ENCODE measurements at regions not wholly inside any gene's neighbourhood (a gene's known extent, or its start where the extent isn't known, plus 50 kb on each side); places are given as distances from the start of the nearest gene placed in this dataset.

DNA sequence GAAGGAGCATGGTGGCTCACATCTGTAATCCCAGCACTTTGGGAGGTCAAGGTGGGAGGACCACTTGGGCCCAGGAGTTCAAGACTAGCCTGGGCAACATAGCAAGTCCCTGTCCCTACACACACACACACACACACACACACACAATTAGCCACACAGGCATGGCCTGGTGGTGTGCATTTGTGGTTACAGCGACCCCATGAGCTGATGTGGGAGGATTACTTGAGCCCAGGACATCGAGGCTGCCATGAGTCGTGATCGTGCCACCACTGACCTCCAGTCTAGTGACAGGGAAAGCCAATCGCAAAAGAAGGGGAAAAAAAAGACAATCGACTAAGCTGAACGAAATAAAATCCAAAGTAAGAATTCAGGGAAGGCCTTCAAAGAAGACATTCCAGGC is 67.9 kb downstream of the TBX3 start:
- intact Hi-C loops (cut with micrococcal nuclease; ENCODE audit: unreplicated experiment) = no loop called here
- Histone ChIP-seq H3K36me3 (ENCODE audit: insufficient read depth, low read length, poor library complexity, severe bottlenecking) (no peaks in the 10 kb centered on the region), H3K9me3 (ENCODE audit: low read depth, low read length, poor library complexity, severe bottlenecking) (no peaks in the 10 kb centered on the region), H3K4me1 (ENCODE audit: insufficient read depth, low read length, poor library complexity, severe bottlenecking) (no peaks in the 10 kb centered on the region), H3K27ac (ENCODE audit: low read depth, low read length, poor library complexity, severe bottlenecking) (no peak overlapping the region), H3K4me3 (ENCODE audit: low read depth, low read length, poor library complexity, severe bottlenecking) (no peak overlapping the region), H3K27me3 (replicated peaks; ENCODE audit: insufficient read depth, low read depth, low read length, poor library complexity) (no peaks in the 10 kb centered on the region)
- DNase-seq (ENCODE audit: low spot score) = no peak
- POLR2A ChIA-PET (ENCODE audit: low non-redundant PET) = no interaction called here
- TF ChIP-seq, protein P1, sequence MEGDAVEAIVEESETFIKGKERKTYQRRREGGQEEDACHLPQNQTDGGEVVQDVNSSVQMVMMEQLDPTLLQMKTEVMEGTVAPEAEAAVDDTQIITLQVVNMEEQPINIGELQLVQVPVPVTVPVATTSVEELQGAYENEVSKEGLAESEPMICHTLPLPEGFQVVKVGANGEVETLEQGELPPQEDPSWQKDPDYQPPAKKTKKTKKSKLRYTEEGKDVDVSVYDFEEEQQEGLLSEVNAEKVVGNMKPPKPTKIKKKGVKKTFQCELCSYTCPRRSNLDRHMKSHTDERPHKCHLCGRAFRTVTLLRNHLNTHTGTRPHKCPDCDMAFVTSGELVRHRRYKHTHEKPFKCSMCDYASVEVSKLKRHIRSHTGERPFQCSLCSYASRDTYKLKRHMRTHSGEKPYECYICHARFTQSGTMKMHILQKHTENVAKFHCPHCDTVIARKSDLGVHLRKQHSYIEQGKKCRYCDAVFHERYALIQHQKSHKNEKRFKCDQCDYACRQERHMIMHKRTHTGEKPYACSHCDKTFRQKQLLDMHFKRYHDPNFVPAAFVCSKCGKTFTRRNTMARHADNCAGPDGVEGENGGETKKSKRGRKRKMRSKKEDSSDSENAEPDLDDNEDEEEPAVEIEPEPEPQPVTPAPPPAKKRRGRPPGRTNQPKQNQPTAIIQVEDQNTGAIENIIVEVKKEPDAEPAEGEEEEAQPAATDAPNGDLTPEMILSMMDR (conservative IDR thresholded peaks at IDR 0.05; ENCODE audit: low read depth, low read length) = no peak
- TF ChIP-seq EZH2 (IDR thresholded peaks at IDR 0.05; ENCODE audit: borderline replicate concordance, low read depth, low read length, poor library complexity, severe bottlenecking) = no peak
- CTCF ChIA-PET = no interaction called here
- BruUV-seq (replicated peaks) = no TSS peak

DNA sequence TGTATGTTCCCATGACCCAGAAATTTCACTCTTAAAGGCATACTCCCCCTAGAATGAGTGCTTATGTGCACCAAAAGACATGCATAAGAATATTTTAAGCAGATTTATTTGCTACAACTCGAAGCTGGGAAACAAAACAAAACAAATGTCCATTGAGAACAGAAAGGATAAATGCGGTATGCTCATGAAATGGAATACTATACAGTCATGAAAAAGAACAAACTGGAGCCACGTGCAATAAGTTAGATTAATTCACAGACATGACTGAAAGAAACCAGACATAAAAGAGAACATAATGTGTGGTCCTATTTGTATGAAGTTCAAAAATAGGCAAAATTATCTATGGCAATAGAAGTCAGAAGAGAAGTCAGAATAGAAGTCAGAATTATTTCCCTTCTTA is 69.9 kb downstream of the TBX3 start:
- POLR2A ChIA-PET (ENCODE audit: low non-redundant PET) = no interaction called here
- no peak overlapping the region for H3K4me3 ChIP-seq (ENCODE audit: low read depth, low read length, poor library complexity, severe bottlenecking)
- DNase-seq (ENCODE audit: low spot score) = no peak
- no peaks in the 10 kb centered on the region for H3K4me1 ChIP-seq (ENCODE audit: insufficient read depth, low read length, poor library complexity, severe bottlenecking)
- no peaks in the 10 kb centered on the region for H3K27me3 ChIP-seq (replicated peaks; ENCODE audit: insufficient read depth, low read depth, low read length, poor library complexity)
- H3K9me3 ChIP-seq (ENCODE audit: low read depth, low read length, poor library complexity, severe bottlenecking) = no peaks in the 10 kb centered on the region
- H3K36me3 ChIP-seq (ENCODE audit: insufficient read depth, low read length, poor library complexity, severe bottlenecking) = no peaks in the 10 kb centered on the region
- BruUV-seq (replicated peaks) = no TSS peak
- intact Hi-C loops (cut with micrococcal nuclease; ENCODE audit: unreplicated experiment) = no loop called here
- TF ChIP-seq, protein P1 (conservative IDR thresholded peaks at IDR 0.05; ENCODE audit: low read depth, low read length) = no peak
- TF ChIP-seq EZH2 (IDR thresholded peaks at IDR 0.05; ENCODE audit: borderline replicate concordance, low read depth, low read length, poor library complexity, severe bottlenecking) = no peak
- CTCF ChIA-PET = no interaction called here
- H3K27ac ChIP-seq (ENCODE audit: low read depth, low read length, poor library complexity, severe bottlenecking) = no peak overlapping the region

DNA sequence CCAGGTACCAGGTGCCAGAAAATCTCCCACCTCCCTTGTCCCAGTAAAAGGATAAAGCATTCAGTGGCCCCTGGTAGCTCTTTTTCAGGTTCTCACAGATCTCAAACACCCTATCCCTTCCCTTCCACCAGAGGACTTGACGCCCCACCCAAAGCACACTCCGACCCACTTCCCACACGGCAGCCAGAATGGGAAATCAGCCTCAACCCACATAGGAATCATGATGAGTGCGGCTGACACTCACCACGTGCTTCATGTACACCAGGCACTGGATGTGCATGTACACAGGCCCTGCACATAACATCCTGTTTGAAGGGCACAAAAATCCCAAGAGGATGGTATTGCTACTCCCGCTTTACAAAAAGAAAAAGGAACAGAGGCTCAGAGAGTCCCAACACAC is 71.9 kb downstream of the TBX3 start:
- Histone ChIP-seq H3K27ac (ENCODE audit: low read depth, low read length, poor library complexity, severe bottlenecking) (no peak overlapping the region), H3K4me1 (ENCODE audit: insufficient read depth, low read length, poor library complexity, severe bottlenecking) (no peaks in the 10 kb centered on the region), H3K9me3 (ENCODE audit: low read depth, low read length, poor library complexity, severe bottlenecking) (no peaks in the 10 kb centered on the region), H3K36me3 (ENCODE audit: insufficient read depth, low read length, poor library complexity, severe bottlenecking) (no peaks in the 10 kb centered on the region), H3K4me3 (ENCODE audit: low read depth, low read length, poor library complexity, severe bottlenecking) (no peak overlapping the region), H3K27me3 (replicated peaks; ENCODE audit: insufficient read depth, low read depth, low read length, poor library complexity) (no peaks in the 10 kb centered on the region)
- ChIA-PET POLR2A (ENCODE audit: low non-redundant PET) (no interaction called here), CTCF (no interaction called here)
- intact Hi-C loops (cut with micrococcal nuclease; ENCODE audit: unreplicated experiment) = no loop called here
- no peak for DNase-seq (ENCODE audit: low spot score)
- no peak for TF ChIP-seq EZH2 (IDR thresholded peaks at IDR 0.05; ENCODE audit: borderline replicate concordance, low read depth, low read length, poor library complexity, severe bottlenecking)
- TF ChIP-seq, protein P1 (conservative IDR thresholded peaks at IDR 0.05; ENCODE audit: low read depth, low read length) = no peak
- no TSS peak for BruUV-seq (replicated peaks)

Measured in A673 (cell line).